PC-3 (cell line): ENCODE measurements at regions not wholly inside any gene's neighbourhood (a gene's known extent, or its start where the extent isn't known, plus 50 kb on each side); places are given as distances from the start of the nearest gene placed in this dataset.

Experiments used
- ATAC-seq: fragments of 200-7000 bp; cut with Tn5 transposase; 2 replicates; pipeline ENCODE4 v1.9.1; 2020; ENCODE audit warnings: mild to moderate bottlenecking, moderate library complexity
- BruUV-seq: library from RNA; stranded (reverse); fragments of 400-500 nt; replicated peaks from 2 replicates; lab custom pipeline; 2021; lab: Mats Ljungman, UMichigan
- CTCF ChIA-PET: fragments of 300-600 bp; sonication (Branson Sonifier 250); formaldehyde crosslinking; loops from one replicate; lab custom pipeline; 2022; ENCODE audit warnings: antibody characterized with exemption; lab: Charles Lee
- POLR2A ChIA-PET: fragments of 300-600 bp; sonication (Branson Sonifier 250); formaldehyde crosslinking; loops from one replicate; lab custom pipeline; 2022; ENCODE audit warnings: antibody characterized with exemption; ENCODE audit not compliant: unreplicated experiment; lab: Charles Lee
- DNase-seq: peaks from one replicate; pipeline ENCODE4 v3.0.0-alpha.2; 2015
- H2AFZ ChIP-seq: fragments of 300-600 bp; sonication (generic); 2 replicates; pipeline ENCODE4 v1.6.0; 2016; ENCODE audit warnings: antibody characterized with exemption, low read length
- H3F3A ChIP-seq: fragments of 300-600 bp; sonication (generic); one replicate; pipeline ENCODE4 v1.6.0; 2017; ENCODE audit warnings: antibody characterized with exemption, low read length, control low read depth, mild to moderate bottlenecking; ENCODE audit not compliant: unreplicated experiment
- H3K27ac ChIP-seq: fragments of 300-600 bp; sonication (generic); 2 replicates; pipeline ENCODE4 v1.5.1; 2016; ENCODE audit warnings: mild to moderate bottlenecking, low read length
- H3K27me3 ChIP-seq: fragments of 300-600 bp; sonication (generic); 2 replicates; pipeline ENCODE4 v1.6.1; 2016; ENCODE audit warnings: low read length, mixed read lengths
- H3K36me3 ChIP-seq: fragments of 300-600 bp; sonication (generic); 2 replicates; pipeline ENCODE4 v1.6.1; 2016; ENCODE audit warnings: low read depth, mixed run types, low read length, mixed read lengths
- H3K4me1 ChIP-seq: fragments of 300-600 bp; sonication (generic); 2 replicates; pipeline ENCODE4 v1.5.1; 2016; ENCODE audit warnings: low read length; ENCODE audit not compliant: insufficient read depth
- H3K4me2 ChIP-seq: fragments of 300-600 bp; sonication (generic); 2 replicates; pipeline ENCODE4 v1.6.0; 2016; ENCODE audit warnings: low read length
- H3K4me3 ChIP-seq: fragments of 300-600 bp; sonication (generic); 2 replicates; pipeline ENCODE4 v1.5.1; 2016; ENCODE audit warnings: mild to moderate bottlenecking, low read length, mixed read lengths
- H3K79me2 ChIP-seq: fragments of 300-600 bp; sonication (generic); 2 replicates; pipeline ENCODE4 v1.6.1; 2017; ENCODE audit warnings: low read length, mixed read lengths
- H3K9ac ChIP-seq: fragments of 300-600 bp; sonication (generic); 2 replicates; pipeline ENCODE4 v1.6.0; 2016; ENCODE audit warnings: mild to moderate bottlenecking, low read length
- H3K9me2 ChIP-seq: fragments of 300-600 bp; sonication (generic); replicated peaks from 2 replicates; pipeline ENCODE4 v1.6.1; 2016; ENCODE audit warnings: mixed run types, low read length, mixed read lengths
- H3K9me3 ChIP-seq: fragments of 300-600 bp; sonication (generic); 2 replicates; pipeline ENCODE4 v1.6.1; 2016; ENCODE audit warnings: low read length, mixed read lengths
- H4K20me1 ChIP-seq: fragments of 300-600 bp; sonication (generic); 2 replicates; pipeline ENCODE4 v1.6.1; 2016; ENCODE audit warnings: low read length, mixed read lengths
- EZH2 ChIP-seq: fragments of 300-600 bp; sonication (generic); IDR thresholded peaks from one replicate; pipeline ENCODE4 v1.6.1; 2017; ENCODE audit warnings: antibody characterized with exemption, mild to moderate bottlenecking, low read length; ENCODE audit not compliant: unreplicated experiment
- EZH2phosphoT487 ChIP-seq: fragments of 300-600 bp; sonication (generic); IDR thresholded peaks from 2 replicates; pipeline ENCODE4 v1.6.1; 2018; ENCODE audit warnings: mild to moderate bottlenecking, antibody characterized with exemption, low read length, borderline replicate concordance
- intact Hi-C: fragments of 100-400 bp; cut with micrococcal nuclease; formaldehyde crosslinking; loops from 2 replicates; pipeline ENCODE4 v1.9.0; 2023
- TF ChIP-seq, protein P1 (sequence below): fragments of 300-600 bp; sonication (generic); conservative IDR thresholded peaks from 2 replicates; pipeline ENCODE4 v1.5.1; 2017; ENCODE audit warnings: antibody characterized with exemption, low read depth, mild to moderate bottlenecking, low read length

GRCh38 chr10:36448760-36449691, 676.4 kb upstream of the ANKRD30A start:
- Histone ChIP-seq H3K9me2 (no peaks in the 10 kb centered on the region), H3K9ac (no peak overlapping the region), H3K4me3 (no peak overlapping the region), H3K27me3 (no peaks in the 10 kb centered on the region), H2AFZ (peak overlapping the region; percentile 10; the same call in 1 of the 2 replicates), H3K4me2 (no peak overlapping the region), H3K4me1 (0 out of 2 replicates have a peak, but pooled peaks cover 4% of the 10 kb centered on the region), H3F3A (no peaks in the 10 kb centered on the region), H3K79me2 (no peaks in the 10 kb centered on the region), H3K9me3 (no peaks in the 10 kb centered on the region), H4K20me1 (no peaks in the 10 kb centered on the region), H3K36me3 (no peaks in the 10 kb centered on the region), H3K27ac (no peak overlapping the region)
- TF ChIP-seq EZH2phosphoT487 (no peak), EZH2 (no peak)
- TF ChIP-seq, protein P1, sequence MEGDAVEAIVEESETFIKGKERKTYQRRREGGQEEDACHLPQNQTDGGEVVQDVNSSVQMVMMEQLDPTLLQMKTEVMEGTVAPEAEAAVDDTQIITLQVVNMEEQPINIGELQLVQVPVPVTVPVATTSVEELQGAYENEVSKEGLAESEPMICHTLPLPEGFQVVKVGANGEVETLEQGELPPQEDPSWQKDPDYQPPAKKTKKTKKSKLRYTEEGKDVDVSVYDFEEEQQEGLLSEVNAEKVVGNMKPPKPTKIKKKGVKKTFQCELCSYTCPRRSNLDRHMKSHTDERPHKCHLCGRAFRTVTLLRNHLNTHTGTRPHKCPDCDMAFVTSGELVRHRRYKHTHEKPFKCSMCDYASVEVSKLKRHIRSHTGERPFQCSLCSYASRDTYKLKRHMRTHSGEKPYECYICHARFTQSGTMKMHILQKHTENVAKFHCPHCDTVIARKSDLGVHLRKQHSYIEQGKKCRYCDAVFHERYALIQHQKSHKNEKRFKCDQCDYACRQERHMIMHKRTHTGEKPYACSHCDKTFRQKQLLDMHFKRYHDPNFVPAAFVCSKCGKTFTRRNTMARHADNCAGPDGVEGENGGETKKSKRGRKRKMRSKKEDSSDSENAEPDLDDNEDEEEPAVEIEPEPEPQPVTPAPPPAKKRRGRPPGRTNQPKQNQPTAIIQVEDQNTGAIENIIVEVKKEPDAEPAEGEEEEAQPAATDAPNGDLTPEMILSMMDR: no peak
- ChIA-PET CTCF (interaction anchor here (0.6 kb wide), 1 partner anchor 15 kb away, joined by 3 read pairs; no protein-coding TSS in a partner anchor), POLR2A (no interaction called here)
- ATAC-seq (0 out of 2 replicates have a peak, but pooled peaks have one; percentile 36), DNase-seq (no peak)
- intact Hi-C loops: no loop called here
- BruUV-seq: no TSS peak

DNA sequence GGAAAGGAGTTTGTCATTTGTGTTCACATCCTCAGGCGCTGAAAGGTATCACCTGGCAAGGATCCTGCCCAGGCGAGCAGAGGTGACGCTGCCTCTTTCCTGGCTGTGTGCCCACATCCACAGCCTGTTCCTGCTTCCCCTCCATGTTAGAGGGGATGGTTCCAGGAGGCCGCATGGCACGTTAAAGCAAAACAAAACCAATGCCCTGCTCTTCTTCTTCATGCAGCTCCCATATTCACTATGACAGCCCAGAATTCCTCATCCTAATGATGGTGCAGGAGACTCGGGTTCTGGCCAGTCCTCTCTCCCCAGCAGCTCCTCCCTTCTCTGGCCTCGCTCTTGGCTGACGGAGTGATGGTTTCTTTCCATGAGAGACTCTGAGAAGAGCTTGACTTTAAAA, 678.5 kb upstream of the ANKRD30A start:
- intact Hi-C loops: no loop called here
- TF ChIP-seq EZH2phosphoT487 (no peak), EZH2 (no peak)
- POLR2A ChIA-PET: no interaction called here
- no peaks in the 10 kb centered on the region for H3K36me3 ChIP-seq
- ATAC-seq (no peak), DNase-seq (no peak)
- H3K27ac ChIP-seq: no peak overlapping the region
- H3K27me3 ChIP-seq: no peaks in the 10 kb centered on the region
- H3K9me2 ChIP-seq: no peaks in the 10 kb centered on the region
- H3K4me3 ChIP-seq: no peak overlapping the region
- no peak overlapping the region for H3K4me2 ChIP-seq
- no peak overlapping the region for H3K9ac ChIP-seq
- no peaks in the 10 kb centered on the region for H3K9me3 ChIP-seq
- no peaks in the 10 kb centered on the region for H3F3A ChIP-seq
- no TSS peak for BruUV-seq
- H3K79me2 ChIP-seq: no peaks in the 10 kb centered on the region
- no peak overlapping the region for H2AFZ ChIP-seq
- no peaks in the 10 kb centered on the region for H4K20me1 ChIP-seq
- H3K4me1 ChIP-seq: peaks cover 12% of the 10 kb centered on the region
- CTCF ChIA-PET: no interaction called here

DNA sequence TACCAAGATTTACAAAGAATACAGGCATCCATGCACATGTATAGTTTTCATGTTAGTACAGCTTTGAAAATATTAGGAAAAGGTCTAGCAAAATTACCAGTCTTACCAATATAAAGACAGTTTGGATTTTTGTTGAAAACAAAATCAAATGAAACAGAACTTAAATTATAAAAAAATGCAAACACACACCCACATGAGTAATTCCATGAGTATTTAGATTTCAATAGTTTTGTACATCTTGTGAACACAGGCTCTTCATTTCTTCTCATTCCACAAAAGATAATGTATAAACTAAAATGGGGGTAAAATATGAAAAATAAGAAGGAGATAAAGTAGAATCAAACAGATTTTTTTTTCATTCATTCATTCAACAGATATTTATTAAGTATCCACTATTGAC, 682.2 kb upstream of the ANKRD30A start:
- peak overlapping the region; percentile 3 for H3K4me2 ChIP-seq
- intact Hi-C loops: no loop called here
- H4K20me1 ChIP-seq: no peaks in the 10 kb centered on the region
- no peaks in the 10 kb centered on the region for H3K9me2 ChIP-seq
- ChIA-PET POLR2A (interaction anchor here (0.6 kb wide), 1 partner anchor 1651 kb away, joined by 3 read pairs; no protein-coding TSS in a partner anchor), CTCF (no interaction called here)
- H3K9me3 ChIP-seq: no peaks in the 10 kb centered on the region
- no peaks in the 10 kb centered on the region for H3K36me3 ChIP-seq
- H3K27me3 ChIP-seq: no peaks in the 10 kb centered on the region
- no peaks in the 10 kb centered on the region for H3K79me2 ChIP-seq
- no peaks in the 10 kb centered on the region for H3F3A ChIP-seq
- no TSS peak for BruUV-seq
- H3K9ac ChIP-seq: no peak overlapping the region
- no peak overlapping the region for H3K27ac ChIP-seq
- DNase-seq (peak; percentile 62), ATAC-seq (peak; percentile 81)
- TF ChIP-seq, protein P1: no peak
- TF ChIP-seq EZH2phosphoT487: no peak
- no peak for TF ChIP-seq EZH2
- H2AFZ ChIP-seq: 0 out of 2 replicates have a peak overlapping the region, but pooled peaks have one; percentile 1
- no peak overlapping the region for H3K4me3 ChIP-seq
- peaks cover 16% of the 10 kb centered on the region for H3K4me1 ChIP-seq
